ENCODE measurements at regions not wholly inside any gene's neighbourhood (a gene's known extent, or its start where the extent isn't known, plus 50 kb on each side); places are given as distances from the start of the nearest gene placed in this dataset.

GRCh38 chr14:87725318-87725717 is 267.7 kb downstream of the GALC start:
- DNase-seq (ENCODE audit: low spot score), result no peak

- DNase-seq (ENCODE audit: low spot score), result no peak
Measured at GRCh38 chr14:87712396-87713090, 280.4 kb downstream of the GALC start.

- DNase-seq (ENCODE audit: low spot score), result no peak
Measured at GRCh38 chr14:87705439-87705896, 287.5 kb downstream of the GALC start.

GRCh38 chr14:87698481-87698880 is 294.5 kb downstream of the GALC start:
- no peak for DNase-seq (ENCODE audit: low spot score)

- DNase-seq (ENCODE audit: low spot score), result no peak
Measured at GRCh38 chr14:87696485-87696884, 296.5 kb downstream of the GALC start.

- no peak for DNase-seq (ENCODE audit: low spot score)
Measured at GRCh38 chr14:87691042-87691881, 301.7 kb downstream of the GALC start.

- no peak for DNase-seq (ENCODE audit: low spot score)
Measured at GRCh38 chr14:87690076-87690613, 302.8 kb downstream of the GALC start.

- DNase-seq (ENCODE audit: low spot score), result no peak
Measured at GRCh38 chr14:87688524-87688923, 304.5 kb downstream of the GALC start.

- no peak for DNase-seq (ENCODE audit: low spot score)
Measured at GRCh38 chr14:87687420-87687819, 305.6 kb downstream of the GALC start.

GRCh38 chr14:87686746-87687145 is 306.2 kb downstream of the GALC start:
- DNase-seq (ENCODE audit: low spot score), result no peak

- DNase-seq (ENCODE audit: low spot score), result no peak
Measured at GRCh38 chr14:87679866-87680265, 313.1 kb downstream of the GALC start.

- DNase-seq (ENCODE audit: low spot score), result no peak
Measured at GRCh38 chr14:87678624-87679023, 314.4 kb downstream of the GALC start.

GRCh38 chr14:87676814-87677437 is 316.1 kb downstream of the GALC start:
- no peak for DNase-seq (ENCODE audit: low spot score)

- DNase-seq (ENCODE audit: low spot score), result no peak
Measured at GRCh38 chr14:87667659-87668058, 325.3 kb downstream of the GALC start.

- no peak for DNase-seq (ENCODE audit: low spot score)
Measured at GRCh38 chr14:87656315-87656714, 336.7 kb downstream of the GALC start.

GRCh38 chr14:87652278-87652677 is 340.7 kb downstream of the GALC start:
- no peak for DNase-seq (ENCODE audit: low spot score)

- no peak for DNase-seq (ENCODE audit: low spot score)
Measured at GRCh38 chr14:87644689-87645088, 348.3 kb downstream of the GALC start.

- DNase-seq (ENCODE audit: low spot score), result no peak
Measured at GRCh38 chr14:87643005-87643404, 350.0 kb downstream of the GALC start.

GRCh38 chr14:87640553-87640952 is 352.4 kb downstream of the GALC start:
- DNase-seq (ENCODE audit: low spot score), result peak; percentile 4

GRCh38 chr14:87638196-87638595 is 354.8 kb downstream of the GALC start:
- no peak for DNase-seq (ENCODE audit: low spot score)

GRCh38 chr14:87635442-87635841 is 357.5 kb downstream of the GALC start:
- DNase-seq (ENCODE audit: low spot score), result no peak

- no peak for DNase-seq (ENCODE audit: low spot score)
Measured at GRCh38 chr14:87632796-87633195, 360.2 kb downstream of the GALC start.

GRCh38 chr14:87630846-87631245 is 362.1 kb downstream of the GALC start:
- DNase-seq (ENCODE audit: low spot score), result no peak

Measured in HuH-7.5 (cell line).